PC-3 (cell line): ENCODE measurements at regions not wholly inside any gene's neighbourhood (a gene's known extent, or its start where the extent isn't known, plus 50 kb on each side); places are given as distances from the start of the nearest gene placed in this dataset.

Experiments
- EZH2 ChIP-seq: fragments of 300-600 bp; sonication (generic); IDR thresholded peaks from one replicate; pipeline ENCODE4 v1.6.1; 2017; ENCODE audit warnings: antibody characterized with exemption, mild to moderate bottlenecking, low read length; ENCODE audit not compliant: unreplicated experiment
- TF ChIP-seq, protein P1 (sequence below): fragments of 300-600 bp; sonication (generic); conservative IDR thresholded peaks from 2 replicates; pipeline ENCODE4 v1.5.1; 2017; ENCODE audit warnings: antibody characterized with exemption, low read depth, mild to moderate bottlenecking, low read length

DNA sequence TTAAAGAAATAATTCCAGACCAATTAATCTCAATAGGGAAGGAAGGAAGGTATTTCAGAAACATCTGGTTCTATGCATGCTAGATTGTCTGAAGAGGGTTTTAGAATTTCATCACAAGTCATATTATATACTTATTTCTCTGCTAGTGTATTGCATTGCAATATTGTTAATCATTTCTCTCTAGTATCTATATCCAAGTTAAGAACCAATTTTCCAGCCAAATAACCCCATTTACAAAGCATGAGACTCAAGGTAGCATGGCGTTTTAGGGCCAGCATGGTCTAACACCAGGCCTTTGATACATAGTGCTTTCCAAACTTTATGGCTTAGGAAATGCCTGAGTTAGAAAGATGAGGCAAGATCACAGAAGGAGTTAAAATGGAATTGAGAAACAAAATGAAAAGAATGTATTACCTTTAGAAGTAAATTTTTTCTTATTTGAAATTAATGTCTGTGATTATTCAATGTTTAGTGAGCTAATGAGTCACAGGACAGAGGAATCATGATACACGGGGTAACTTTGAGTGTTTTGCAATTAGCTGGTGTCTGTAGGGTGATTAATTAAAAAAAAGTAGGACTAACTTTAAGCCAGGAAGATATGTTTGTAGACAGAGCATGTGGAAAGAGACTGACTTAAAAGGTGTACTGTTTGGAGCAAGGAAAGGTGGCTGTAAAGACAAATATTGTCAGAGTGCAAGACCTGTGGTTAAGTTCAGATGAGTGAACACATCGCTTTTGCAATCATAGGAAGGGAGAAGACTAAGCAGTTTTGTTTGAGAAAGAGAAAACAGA, 1006.2 kb upstream of the CITED2 start:
- TF ChIP-seq, protein P1, sequence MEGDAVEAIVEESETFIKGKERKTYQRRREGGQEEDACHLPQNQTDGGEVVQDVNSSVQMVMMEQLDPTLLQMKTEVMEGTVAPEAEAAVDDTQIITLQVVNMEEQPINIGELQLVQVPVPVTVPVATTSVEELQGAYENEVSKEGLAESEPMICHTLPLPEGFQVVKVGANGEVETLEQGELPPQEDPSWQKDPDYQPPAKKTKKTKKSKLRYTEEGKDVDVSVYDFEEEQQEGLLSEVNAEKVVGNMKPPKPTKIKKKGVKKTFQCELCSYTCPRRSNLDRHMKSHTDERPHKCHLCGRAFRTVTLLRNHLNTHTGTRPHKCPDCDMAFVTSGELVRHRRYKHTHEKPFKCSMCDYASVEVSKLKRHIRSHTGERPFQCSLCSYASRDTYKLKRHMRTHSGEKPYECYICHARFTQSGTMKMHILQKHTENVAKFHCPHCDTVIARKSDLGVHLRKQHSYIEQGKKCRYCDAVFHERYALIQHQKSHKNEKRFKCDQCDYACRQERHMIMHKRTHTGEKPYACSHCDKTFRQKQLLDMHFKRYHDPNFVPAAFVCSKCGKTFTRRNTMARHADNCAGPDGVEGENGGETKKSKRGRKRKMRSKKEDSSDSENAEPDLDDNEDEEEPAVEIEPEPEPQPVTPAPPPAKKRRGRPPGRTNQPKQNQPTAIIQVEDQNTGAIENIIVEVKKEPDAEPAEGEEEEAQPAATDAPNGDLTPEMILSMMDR: no peak
- no peak for TF ChIP-seq EZH2
